Fibroblast of villous mesenchyme (primary cell): ENCODE measurements at regions not wholly inside any gene's neighbourhood (a gene's known extent, or its start where the extent isn't known, plus 50 kb on each side); places are given as distances from the start of the nearest gene placed in this dataset.

Experiments
- DNase-seq: peaks from one replicate; pipeline ENCODE4 v3.0.0-alpha.2; 2010; ENCODE audit warnings: low read depth
- H3K4me3 ChIP-seq: 2 replicates; pipeline ENCODE4 v1.5.1; 2011; ENCODE audit warnings: low read depth, mild to moderate bottlenecking, low read length
- TF ChIP-seq, protein P1 (sequence below): IDR thresholded peaks from 2 replicates; pipeline ENCODE4 v1.5.1; 2012; ENCODE audit warnings: low read depth, mild to moderate bottlenecking, low read length; ENCODE audit not compliant: insufficient read depth

DNA sequence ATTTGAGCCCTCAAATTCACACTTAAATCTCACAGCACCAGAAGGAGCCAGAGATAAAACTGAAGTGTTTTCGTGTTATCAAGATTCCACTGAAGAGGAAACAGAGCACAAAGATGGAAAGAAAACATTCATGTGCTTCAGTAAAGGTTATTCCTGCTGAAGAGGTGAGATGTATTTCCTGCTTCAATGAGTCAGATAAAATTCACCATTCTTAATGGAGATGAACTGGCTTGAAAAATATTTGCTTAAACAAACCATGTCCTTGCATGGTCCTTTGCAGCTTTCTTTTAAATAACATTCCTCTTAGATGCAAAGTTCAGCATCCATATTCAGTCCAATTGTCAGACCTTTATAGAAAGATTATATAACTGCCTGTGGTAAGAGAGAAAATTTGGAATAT is 294.2 kb downstream of the IPMK start:
- DNase-seq: no peak
- H3K4me3 ChIP-seq: no peak overlapping the region
- TF ChIP-seq, protein P1, sequence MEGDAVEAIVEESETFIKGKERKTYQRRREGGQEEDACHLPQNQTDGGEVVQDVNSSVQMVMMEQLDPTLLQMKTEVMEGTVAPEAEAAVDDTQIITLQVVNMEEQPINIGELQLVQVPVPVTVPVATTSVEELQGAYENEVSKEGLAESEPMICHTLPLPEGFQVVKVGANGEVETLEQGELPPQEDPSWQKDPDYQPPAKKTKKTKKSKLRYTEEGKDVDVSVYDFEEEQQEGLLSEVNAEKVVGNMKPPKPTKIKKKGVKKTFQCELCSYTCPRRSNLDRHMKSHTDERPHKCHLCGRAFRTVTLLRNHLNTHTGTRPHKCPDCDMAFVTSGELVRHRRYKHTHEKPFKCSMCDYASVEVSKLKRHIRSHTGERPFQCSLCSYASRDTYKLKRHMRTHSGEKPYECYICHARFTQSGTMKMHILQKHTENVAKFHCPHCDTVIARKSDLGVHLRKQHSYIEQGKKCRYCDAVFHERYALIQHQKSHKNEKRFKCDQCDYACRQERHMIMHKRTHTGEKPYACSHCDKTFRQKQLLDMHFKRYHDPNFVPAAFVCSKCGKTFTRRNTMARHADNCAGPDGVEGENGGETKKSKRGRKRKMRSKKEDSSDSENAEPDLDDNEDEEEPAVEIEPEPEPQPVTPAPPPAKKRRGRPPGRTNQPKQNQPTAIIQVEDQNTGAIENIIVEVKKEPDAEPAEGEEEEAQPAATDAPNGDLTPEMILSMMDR: no peak

DNA sequence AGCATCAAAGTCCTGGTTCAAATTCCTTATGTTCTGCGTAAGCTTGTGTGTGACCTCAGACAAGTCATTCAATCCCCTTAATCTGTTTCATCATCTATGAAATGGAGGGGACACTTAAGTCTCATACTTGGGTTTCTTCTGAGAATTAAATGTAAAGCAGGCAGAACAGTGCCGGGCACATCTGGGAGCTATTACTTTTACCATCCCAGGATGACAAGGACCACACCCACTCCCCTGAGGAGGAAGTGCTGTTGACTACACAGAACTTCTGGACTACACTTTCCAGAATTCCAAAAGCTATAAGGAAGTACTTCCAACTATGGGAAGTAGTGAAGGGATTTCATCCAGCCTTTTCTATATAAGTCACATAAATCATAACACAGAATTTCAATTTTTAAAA is 294.9 kb downstream of the IPMK start:
- TF ChIP-seq, protein P1: no peak
- H3K4me3 ChIP-seq: no peak overlapping the region
- DNase-seq: peak; percentile 26

DNA sequence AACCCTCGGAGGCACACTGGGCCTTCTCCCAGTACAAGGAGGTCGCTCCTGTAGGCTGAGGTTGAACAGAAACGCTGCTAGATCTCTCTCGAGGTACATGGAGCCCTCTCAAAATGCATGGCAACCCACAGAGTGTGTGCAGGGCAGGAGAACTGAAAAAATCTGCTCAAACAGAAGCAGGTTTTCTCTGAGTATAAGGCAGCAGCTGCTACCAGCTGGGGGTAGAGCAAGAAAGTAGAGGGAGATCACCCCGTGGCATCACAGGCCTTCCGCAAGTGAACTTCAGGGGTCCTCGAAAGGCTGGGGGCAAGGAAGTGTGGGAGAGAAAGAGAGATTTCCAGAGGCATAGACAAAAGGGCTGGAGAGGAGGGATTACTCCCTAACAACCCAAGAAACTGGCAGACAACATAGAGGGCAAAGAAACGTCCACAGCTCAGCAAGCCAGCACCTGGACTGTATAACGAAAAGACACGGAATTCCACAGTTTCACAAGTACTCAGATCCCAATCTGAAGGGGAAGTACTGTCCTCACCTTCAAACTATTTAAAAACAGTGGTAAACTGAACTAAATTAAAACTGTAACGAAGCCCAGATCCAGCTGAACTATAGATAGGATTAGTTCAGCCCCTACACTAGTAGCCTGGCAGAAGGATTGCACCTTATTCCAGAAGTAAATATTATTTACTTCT is 299.2 kb downstream of the IPMK start:
- TF ChIP-seq, protein P1: no peak
- H3K4me3 ChIP-seq: no peak overlapping the region
- DNase-seq: no peak

DNA sequence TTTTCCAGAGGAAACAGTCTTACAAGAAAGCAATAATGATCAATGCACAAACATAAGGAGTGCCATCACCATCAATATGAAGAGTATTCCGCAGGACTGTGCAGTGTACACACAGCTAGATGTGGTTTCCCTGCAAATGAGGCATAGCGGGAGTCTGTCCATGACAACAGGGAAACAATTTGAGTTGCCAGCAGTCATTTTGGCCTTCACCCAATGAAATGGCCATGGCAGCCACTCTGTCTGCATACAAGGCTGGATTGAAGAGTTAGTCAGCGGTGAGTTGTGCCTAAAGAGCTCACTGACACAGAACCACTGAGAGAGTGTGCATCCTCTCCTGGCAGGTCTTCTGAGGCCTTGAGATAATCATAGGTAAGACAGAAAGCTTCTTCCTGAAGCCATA is 303.3 kb downstream of the IPMK start:
- DNase-seq: no peak
- TF ChIP-seq, protein P1: no peak
- no peak overlapping the region for H3K4me3 ChIP-seq

DNA sequence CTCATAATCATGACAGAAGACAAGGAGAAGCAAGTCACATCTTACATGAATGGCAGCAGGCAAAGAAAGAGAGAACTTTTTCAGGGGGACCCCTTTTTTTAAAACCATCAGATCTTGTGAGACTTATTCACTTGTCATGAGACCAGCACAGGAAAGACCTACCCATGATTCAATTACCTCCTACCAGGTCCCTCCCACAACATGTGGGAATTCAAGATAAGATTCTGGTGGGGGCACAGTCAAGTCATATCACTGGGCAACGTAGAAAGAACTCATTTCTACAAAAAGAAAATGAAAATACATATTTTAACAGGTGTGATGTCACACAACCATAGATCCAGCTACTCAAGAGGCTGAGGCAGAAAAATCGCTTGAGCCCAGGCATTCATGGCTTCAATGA is 304.1 kb downstream of the IPMK start:
- TF ChIP-seq, protein P1: no peak
- no peak for DNase-seq

DNA sequence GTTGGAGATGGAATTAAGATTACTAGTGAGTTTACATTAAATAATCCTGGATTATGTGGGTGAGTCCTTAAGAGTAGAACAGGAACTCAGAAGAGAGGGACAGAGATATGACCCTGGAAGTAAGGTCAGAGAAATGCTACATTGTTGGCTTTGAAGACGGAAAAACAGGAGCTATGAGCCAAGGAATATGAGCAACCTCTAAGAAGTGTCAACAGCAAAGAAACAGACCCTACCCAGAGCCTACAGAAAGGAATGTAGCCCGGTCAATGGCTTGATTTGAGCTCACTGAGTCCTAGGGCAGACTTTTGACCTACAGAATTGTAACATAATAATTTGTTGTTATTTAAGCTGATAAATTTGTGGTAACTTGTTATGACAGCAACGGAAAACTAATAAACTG is 304.9 kb downstream of the IPMK start:
- TF ChIP-seq, protein P1: no peak
- H3K4me3 ChIP-seq: no peak overlapping the region
- peak; percentile 27 for DNase-seq

More for the DNA sequence above, 304.1 kb downstream of the IPMK start:
- H3K4me3 ChIP-seq: no peak overlapping the region

DNA sequence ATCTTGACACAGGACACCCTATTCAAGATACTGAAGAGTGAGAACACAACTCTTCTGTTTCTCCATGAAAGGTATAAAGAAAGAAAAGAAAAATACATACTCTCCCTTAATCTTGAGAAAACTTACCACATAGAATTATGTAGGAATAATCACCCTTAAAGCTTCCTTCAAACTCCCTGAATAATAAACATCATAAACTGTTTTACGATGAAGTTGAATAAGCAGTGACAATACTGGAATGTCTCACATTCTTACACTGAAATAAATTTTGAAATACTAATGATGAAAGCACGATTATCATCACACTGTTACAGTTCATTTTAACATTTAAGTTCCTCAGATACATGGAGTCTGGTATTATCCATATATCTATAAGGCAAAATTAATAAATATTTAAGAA is 306.2 kb downstream of the IPMK start:
- no peak overlapping the region for H3K4me3 ChIP-seq
- TF ChIP-seq, protein P1: no peak
- DNase-seq: peak; percentile 70
